Stimulated activated CD4-positive, alpha-beta T cell treated with anti-CD3 and anti-CD28 coated beads, Interleukin-1b, Interleukin-23, amount 100 ng/mL, for 24 hours (primary cell): ENCODE measurements at regions not wholly inside any gene's neighbourhood (a gene's known extent, or its start where the extent isn't known, plus 50 kb on each side); places are given as distances from the start of the nearest gene placed in this dataset.

Experiments
- DNase-seq, 4 experiments: peaks; one replicate each; pipeline ENCODE4 v3.0.0-alpha.2; 2020; ENCODE audit warnings: low read depth in 4 of 4, low spot score in 1 of 4

GRCh38 chr3:41026394-41027177 lies 172.7 kb upstream of the CTNNB1 start:
- DNase-seq = no peak

DNA sequence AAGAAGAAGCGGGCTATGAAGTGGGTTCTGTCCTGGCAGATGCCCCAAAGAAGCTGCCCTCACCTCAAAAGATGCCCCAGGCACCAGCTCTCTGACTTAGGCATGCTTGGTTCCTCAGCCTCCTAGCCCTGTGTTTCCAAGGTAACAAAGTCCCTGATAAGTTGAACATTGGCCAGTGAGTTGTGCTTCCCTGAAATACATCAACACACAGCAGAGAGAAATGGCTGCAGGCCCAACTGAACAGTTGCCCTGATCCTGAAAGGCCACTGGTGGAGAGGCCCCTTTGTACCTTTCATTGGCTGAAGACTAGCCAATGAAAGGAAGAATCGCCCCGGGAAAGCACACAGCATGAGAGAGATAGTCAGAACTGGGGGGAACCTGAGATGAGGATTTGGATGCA lies 169.9 kb upstream of the CTNNB1 start:
- DNase-seq = no peak

- DNase-seq = no peak
Observed at GRCh38 chr3:41030220-41030619, 169.1 kb upstream of the CTNNB1 start.

DNA sequence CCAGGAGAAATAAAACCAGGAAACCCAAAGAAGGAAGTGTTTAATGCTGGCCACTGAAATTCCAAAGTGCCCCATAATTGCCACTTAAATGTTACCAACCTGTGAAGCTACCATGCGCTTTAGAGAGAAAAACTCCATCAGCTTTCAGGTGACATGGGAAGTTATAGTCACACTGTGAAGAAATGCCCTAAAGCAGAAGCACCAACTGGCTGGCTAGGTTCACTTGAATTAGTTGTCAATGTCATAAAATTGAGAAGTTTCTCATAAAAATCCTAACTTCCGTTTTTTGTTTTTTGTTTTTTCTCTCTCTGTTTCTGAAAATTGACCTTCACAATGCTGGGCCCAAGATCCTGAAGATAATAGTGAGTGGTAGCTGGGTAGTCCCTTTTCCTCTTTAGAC lies 167.9 kb upstream of the CTNNB1 start:
- DNase-seq = no peak

DNA sequence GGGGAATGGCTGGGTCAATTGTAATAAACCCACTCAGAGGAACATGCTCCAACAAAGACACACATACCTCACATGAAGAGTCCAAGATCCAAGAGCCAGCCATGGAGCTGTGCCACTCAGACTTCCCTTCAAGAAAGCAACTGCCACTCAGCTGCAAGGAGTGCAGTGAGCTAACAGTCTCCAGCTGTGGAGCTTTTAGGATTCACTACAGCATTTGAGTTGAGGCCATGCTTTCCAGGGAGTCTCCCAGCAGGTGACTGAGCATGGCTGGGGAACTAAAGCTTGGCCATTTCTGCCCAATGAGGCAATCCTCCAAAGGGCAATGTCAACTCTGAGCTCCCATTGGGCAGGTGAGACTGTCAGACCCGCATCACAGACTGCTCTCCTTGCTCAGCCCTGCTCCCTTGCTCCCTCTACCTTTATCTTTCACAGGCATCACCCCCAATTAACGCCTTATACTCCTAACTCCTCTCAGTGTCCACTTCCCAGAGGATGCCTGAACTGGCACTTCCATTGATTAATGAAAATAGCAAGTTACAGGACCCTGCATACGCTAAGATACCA lies 165.3 kb upstream of the CTNNB1 start:
- no peak for DNase-seq

GRCh38 chr3:41035456-41036022 lies 163.8 kb upstream of the CTNNB1 start:
- no peak for DNase-seq

DNA sequence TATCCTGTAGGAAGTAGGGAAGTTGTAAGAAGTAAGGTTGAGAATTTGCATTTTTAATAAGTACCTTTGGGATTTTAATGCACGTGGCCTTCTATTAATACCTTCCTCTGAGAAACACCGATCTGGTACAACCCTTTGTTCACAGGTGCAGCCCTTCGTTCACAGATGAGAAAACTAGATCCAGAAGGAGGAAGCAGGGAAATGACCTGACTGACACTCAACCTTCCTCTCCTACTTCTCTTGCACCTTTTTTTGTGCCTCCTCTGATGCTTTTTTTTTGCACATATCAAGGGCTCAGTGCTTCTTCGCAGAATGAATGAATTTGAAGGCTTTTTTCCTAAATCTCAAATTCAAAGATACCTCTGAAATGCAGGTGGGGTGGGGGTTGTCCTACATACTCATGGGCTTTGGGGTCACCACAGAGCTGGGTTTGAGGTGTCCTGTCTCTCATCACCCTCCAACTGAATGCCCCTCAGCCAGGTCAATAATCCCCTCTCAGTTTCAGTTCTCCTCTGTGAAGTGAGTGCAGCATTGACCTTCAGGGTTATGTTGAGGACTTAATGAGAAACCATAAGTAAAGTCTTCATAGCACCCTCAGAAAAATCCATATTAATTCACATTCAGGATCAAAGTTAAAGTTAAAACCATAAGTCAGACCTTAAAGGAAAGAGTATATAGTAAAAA lies 161.5 kb upstream of the CTNNB1 start:
- DNase-seq = no peak

GRCh38 chr3:41040256-41040655 lies 159.0 kb upstream of the CTNNB1 start:
- no peak for DNase-seq

GRCh38 chr3:41041462-41041861 lies 157.8 kb upstream of the CTNNB1 start:
- DNase-seq = no peak

- no peak for DNase-seq
Observed at GRCh38 chr3:41041899-41042298, 157.4 kb upstream of the CTNNB1 start.

- no peak for DNase-seq
Observed at GRCh38 chr3:41044523-41044922, 154.8 kb upstream of the CTNNB1 start.

DNA sequence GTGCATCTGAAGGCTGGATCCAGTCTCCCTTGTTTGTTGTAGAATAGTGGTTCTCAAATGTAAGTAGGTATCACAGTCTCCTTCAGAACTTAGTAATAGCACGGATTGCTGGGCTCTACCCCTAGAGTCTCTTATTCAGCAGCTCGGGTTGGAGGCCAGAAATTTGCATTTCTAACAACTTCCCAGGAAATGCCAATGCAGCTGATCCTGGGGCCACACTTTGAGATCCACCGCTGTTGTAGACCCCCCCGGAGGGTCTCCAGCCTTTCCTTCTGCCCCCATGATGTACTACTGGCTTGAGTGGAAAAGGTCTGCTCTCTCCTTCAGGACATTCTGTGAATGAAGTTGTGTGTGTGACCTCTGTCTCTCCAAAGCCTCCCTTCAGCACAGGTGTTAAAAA lies 153.8 kb upstream of the CTNNB1 start:
- DNase-seq = no peak

DNA sequence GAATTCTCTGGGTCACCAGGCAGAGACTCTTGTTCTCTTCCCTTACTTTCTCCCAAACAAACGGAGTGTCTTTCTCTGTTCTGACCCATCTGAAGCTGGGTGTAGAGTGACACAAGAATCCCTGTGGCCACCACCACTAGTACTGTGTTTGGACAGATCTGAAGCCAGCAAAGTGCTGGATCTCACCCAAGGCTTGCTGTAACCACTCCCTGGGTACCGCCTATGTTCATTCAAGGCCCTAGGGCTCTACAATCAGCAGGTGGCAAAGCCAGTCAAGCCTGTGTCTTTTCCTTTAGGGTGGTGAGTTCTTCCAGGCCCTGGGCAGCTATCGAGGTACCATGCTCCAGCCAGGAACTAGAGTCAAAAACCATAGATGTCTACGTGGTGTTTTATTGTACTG lies 149.2 kb upstream of the CTNNB1 start:
- no peak for DNase-seq

DNA sequence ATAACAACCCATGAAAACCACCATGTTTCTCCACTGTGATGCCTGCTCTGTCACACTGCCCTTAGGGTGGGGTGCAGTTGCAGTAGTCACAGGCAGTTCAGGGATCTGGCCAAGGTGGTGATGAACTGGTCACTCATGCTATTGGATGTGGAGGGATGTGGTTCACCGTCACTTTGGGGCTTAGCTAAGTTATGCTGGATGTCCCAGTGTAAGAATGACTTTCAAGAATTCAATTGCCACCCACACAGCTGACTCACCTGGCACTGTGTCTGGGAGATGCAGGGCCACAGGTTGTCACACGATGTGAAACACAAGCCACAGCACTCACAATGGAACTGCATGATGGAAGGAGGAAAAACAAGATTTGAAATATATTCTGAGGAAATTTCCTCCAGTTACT lies 146.1 kb upstream of the CTNNB1 start:
- no peak for DNase-seq

DNA sequence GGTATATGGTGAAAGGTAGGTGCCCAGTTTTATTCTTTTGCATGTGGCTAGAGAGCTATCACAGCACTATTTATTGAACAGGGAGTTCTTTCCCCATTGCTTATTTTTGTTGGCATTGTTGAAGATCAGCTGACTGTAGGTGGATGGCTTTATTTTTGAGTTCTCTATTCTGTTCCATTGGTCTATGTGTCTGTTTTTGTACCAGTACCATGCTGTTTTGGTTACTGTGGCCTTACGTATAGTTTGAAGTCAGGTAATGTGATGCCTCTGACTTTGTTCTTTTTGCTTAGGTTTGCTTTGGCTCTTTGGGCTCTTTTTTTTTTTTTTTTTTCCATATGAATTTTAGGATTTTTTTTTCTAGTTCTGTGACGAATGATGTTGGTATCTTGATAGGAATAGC lies 139.2 kb upstream of the CTNNB1 start:
- DNase-seq = no peak

GRCh38 chr3:41064070-41064469 lies 135.2 kb upstream of the CTNNB1 start:
- no peak for DNase-seq

DNA sequence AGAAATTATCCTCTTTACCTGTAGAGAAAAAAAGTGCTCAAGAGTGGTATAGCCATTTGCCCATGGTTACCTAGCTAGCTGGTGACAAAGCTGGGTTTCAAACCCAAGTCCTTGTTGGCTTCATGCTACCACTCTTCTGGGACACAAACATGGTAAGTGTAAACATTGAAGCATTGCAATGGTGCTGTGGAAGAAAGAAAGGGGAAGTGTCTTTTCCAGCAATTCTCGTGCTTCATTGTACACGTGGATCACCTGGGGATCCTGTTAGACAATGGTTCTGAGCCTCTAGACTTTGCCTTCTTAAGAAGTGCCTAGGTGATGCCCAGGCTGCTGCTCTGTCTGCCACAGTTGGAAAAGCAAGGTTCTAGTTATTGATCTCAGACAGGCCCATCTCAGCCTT lies 134.8 kb upstream of the CTNNB1 start:
- DNase-seq = no peak

DNA sequence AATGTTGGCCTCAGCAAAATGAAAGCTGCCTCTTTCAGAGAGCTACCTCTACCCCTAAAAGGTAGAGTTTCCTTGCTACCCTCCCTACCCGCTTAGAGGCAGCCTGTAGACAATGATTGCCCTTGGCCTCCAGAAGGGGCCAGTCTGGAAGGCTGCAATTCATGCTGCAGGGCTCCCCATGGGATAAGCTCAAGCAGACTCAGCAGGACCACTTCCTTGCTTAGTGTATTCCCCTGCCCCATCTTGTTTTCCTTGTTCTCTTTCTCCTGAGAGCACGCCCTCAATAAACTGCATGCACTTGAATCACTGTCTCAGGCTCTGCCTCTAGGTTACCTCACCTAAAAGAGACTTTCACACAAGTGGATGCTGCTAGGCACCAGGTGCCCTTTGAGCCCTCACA lies 134.0 kb upstream of the CTNNB1 start:
- DNase-seq = no peak

GRCh38 chr3:41073190-41073589 lies 126.1 kb upstream of the CTNNB1 start:
- no peak for DNase-seq

- DNase-seq = no peak
Observed at GRCh38 chr3:41075975-41076374, 123.3 kb upstream of the CTNNB1 start.

DNA sequence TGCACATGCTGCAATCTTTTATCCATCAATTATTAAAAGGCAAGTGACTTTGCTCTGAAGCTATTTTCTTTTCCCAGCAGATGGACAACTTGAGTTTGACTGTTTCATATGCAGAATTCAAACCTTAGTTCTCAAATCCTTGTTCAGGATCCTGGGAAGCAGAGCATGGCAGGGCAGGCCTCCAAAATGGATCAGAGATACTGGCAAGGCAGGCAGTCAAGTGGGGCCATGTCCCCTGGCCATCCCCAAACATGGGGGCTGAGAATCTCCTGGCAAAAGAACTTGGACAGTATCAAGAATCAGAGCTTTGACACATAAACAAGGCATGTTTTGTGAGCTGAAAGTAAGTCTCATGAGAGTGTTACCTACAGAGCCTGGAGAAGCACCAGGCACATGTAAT lies 122.9 kb upstream of the CTNNB1 start:
- no peak for DNase-seq

DNA sequence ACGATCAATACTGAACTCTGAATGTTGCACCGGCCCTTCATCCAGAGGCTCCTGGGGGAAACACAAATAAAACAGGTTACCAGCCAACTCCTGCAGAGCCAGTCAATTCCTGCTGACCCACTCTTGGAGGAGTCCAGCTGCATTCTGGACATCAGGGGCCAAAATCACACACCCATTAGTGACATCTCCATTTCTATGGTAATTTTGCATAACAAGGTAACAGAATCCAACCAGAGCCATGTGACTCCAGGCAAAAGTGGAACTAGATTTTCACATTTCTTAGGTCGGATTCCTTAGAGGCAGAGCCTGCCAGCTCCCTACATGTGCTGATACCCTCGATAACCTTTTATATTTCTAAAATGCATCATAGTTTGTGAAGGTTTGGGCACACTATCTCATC lies 119.2 kb upstream of the CTNNB1 start:
- DNase-seq = no peak
